ENCODE measurements at regions not wholly inside any gene's neighbourhood (a gene's known extent, or its start where the extent isn't known, plus 50 kb on each side); places are given as distances from the start of the nearest gene placed in this dataset.

DNA sequence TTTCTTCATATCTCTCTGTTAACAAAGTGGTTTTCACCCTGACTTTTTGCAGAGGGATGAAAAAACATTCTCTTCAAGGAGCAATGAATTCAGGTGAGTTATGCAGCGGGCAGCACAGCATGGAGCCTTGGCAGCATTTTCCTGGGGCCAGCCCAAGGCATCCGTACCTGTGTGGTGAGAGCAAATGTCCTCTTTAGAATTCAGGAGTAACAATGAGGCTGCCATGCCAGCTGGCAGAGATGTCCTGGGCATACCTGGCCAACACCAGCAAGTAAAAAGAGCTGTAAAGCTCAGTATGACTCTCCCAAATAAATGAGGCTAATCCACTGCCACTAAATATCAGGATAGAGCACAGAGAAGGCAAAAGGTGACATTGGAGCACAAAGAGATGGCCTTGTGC lies 277.6 kb upstream of the TRPC7 start:
- H3K4me3 ChIP-seq (ENCODE audit: low read length): no peak overlapping the region
- no peak for DNase-seq (ENCODE audit: low read depth)
- TF ChIP-seq, protein P1, sequence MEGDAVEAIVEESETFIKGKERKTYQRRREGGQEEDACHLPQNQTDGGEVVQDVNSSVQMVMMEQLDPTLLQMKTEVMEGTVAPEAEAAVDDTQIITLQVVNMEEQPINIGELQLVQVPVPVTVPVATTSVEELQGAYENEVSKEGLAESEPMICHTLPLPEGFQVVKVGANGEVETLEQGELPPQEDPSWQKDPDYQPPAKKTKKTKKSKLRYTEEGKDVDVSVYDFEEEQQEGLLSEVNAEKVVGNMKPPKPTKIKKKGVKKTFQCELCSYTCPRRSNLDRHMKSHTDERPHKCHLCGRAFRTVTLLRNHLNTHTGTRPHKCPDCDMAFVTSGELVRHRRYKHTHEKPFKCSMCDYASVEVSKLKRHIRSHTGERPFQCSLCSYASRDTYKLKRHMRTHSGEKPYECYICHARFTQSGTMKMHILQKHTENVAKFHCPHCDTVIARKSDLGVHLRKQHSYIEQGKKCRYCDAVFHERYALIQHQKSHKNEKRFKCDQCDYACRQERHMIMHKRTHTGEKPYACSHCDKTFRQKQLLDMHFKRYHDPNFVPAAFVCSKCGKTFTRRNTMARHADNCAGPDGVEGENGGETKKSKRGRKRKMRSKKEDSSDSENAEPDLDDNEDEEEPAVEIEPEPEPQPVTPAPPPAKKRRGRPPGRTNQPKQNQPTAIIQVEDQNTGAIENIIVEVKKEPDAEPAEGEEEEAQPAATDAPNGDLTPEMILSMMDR (conservative IDR thresholded peaks at IDR 0.05; ENCODE audit: low read length): no peak

DNA sequence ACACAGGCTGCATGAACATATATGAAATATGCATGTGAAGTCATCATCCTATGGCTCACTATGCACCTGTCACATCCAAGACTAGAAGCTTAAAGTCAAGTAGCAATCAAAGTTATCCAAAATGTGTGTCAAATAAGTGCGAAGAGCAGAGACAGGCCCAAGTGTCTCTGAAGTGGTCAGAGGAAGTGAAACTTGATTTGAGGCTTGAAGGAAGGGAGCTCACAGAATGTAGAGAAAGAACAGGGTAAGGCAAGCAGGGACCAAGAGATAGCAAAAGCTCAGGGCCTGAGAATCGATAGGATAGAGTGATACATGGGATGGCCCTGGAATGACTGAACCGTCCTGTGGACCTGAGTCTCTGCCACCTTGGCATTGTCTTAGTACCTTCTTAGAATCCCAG lies 274.3 kb upstream of the TRPC7 start:
- TF ChIP-seq, protein P1 (conservative IDR thresholded peaks at IDR 0.05; ENCODE audit: low read length): no peak
- no peak for DNase-seq (ENCODE audit: low read depth)
- H3K4me3 ChIP-seq (ENCODE audit: low read length): no peak overlapping the region

DNA sequence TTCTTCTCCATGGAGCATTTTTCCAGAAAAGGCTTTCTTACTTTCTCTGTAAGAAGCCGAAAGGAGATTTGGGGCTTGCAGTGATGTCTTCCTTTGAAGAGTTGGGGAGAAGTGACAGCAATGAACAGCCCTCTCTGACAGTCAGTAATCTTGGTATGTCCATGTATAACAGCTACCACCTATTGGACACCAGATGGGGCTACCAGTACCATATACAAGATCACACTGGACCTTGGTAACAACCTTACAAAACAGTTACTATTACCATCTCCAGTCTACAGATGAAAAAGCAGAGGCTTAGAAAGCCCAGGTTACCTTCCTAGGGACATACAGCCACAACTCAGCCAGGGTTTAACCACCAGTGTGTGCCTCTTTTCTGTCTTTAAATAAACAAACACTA lies 272.7 kb upstream of the TRPC7 start:
- TF ChIP-seq, protein P1 (conservative IDR thresholded peaks at IDR 0.05; ENCODE audit: low read length): no peak; the same call in 1 of the 2 replicates

DNA sequence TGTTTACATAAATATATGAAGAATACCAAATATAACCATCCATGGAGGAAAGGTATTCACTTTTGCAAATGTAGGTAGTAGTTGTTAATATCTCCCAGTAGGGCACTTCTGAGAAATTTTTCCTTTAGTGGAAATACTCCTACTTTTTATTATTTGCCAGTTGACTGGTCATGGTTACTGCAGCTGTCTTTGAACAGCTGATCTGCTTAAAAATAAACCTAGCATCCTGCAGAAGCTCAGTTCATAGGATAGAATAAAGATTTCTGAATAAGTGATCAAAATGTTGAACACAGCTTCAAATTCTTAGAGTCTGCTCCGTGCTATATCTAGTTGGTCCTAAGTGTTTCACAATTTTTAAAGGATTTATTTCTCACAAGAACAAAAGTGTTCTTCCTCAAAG lies 270.7 kb upstream of the TRPC7 start:
- DNase-seq (ENCODE audit: low read depth): no peak
- H3K4me3 ChIP-seq (ENCODE audit: low read length): no peak overlapping the region
- TF ChIP-seq, protein P1 (conservative IDR thresholded peaks at IDR 0.05; ENCODE audit: low read length): no peak

More for the DNA sequence above, 272.7 kb upstream of the TRPC7 start:
- DNase-seq (ENCODE audit: low read depth): peak; percentile 4
- no peak overlapping the region for H3K4me3 ChIP-seq (ENCODE audit: low read length)

DNA sequence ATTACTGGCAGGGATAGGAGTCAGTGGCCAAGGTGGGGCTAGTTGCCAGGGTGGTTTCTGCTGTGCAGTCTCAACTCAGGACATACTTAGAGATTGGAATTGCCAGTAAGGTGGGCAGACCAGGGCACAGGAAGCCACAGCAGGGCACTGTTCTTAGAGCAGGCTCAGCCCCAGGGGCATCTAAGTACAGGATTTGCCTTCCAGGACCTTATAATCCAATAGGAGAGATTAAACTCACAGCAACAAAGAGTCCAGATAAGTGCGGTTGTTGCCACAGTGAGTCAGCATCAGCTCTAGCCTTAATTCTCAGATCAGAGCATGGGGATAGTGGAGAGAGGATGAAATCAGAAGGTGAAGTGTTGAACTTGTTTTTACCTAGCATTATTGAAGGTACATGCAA lies 265.8 kb upstream of the TRPC7 start:
- TF ChIP-seq, protein P1 (conservative IDR thresholded peaks at IDR 0.05; ENCODE audit: low read length): no peak
- DNase-seq (ENCODE audit: low read depth): no peak
- no peak overlapping the region for H3K4me3 ChIP-seq (ENCODE audit: low read length)

DNA sequence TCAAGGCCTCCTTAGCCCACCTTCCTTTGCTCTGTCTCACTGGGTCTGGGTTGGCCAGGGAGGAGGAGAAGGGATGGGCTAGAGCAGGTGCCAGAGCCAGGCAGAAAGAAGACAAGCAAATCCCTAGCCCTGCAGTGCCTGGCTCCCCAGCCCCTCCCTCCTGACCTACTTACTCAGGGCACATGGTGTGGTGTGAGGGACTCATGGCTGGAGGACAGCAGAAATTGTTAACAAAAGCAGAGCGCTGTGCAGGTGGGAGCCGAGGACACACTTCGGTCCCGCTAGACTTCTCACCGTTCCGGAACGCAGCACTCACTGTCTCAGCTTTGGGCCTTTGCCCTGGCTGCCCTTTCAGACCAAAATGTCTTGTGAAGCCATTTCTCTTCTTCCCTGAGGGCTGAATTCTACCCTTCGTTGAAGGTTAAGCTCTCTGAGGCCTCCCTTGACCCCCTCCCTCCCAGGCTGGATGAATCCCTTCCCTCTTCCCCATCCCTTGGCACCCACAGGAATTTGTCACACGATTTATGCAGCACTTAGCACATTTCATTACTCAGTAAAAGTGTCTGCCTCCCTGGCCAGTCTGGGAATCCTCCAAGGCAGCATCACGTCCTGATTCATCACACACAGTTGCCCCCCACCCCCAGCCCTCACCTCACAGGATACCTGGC lies 263.9 kb upstream of the TRPC7 start:
- TF ChIP-seq, protein P1 (conservative IDR thresholded peaks at IDR 0.05; ENCODE audit: low read length): no peak
- DNase-seq (ENCODE audit: low read depth): no peak
- H3K4me3 ChIP-seq (ENCODE audit: low read length): no peak overlapping the region

DNA sequence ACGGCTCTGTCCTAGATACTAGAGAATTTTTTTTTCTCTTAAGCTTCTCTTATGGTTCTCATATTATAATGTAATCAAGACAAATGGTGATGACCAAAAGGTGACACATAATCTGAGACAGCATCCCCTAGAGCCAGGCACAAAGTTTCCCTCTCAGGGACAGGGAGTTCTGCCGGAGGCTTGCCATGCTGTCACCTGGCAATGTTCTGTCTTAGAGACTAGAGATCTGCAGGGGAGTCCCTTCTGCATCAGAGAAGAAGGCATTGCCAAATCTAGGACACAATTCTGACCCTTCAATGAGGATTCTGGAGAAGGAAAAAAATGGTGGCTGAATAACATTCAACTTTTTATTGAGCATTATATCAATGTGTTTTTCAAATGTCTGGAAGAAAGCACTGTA lies 261.2 kb upstream of the TRPC7 start:
- DNase-seq (ENCODE audit: low read depth): no peak
- H3K4me3 ChIP-seq (ENCODE audit: low read length): no peak overlapping the region
- TF ChIP-seq, protein P1 (conservative IDR thresholded peaks at IDR 0.05; ENCODE audit: low read length): no peak

Measured in AG10803 (cell line).